GM18870 (cell line): ENCODE measurements at regions not wholly inside any gene's neighbourhood (a gene's known extent, or its start where the extent isn't known, plus 50 kb on each side); places are given as distances from the start of the nearest gene placed in this dataset.

Source experiments
- ATAC-seq: cut with Tn5 transposase; IDR thresholded peaks from one replicate; pipeline ENCODE4 v1.9.1; 2021; ENCODE audit warnings: moderate library complexity; ENCODE audit not compliant: unreplicated experiment

- no peak for ATAC-seq
Measured at GRCh38 chr6:157769776-157770426, 53.1 kb upstream of the SNX9 start.

GRCh38 chr6:157770946-157771345 is 52.1 kb upstream of the SNX9 start:
- ATAC-seq = no peak

DNA sequence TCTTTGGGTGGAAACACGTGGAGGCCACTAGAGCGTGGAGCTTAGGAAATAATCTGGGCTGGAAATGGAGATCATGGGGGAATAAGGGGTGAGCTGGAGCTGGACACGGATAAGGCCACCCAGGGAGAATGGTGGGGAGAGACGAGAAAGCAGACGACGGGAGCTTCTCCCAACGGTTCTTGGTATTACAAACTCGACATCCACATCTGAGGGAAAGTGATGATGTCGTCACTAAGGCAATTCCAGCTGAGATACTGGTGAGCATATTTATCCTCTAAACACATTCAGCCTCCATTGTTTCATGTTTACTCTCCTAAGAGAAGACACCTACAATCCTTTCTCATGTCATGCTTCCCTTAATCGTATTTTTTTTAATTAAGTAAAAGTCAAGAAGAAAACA is 50.2 kb upstream of the SNX9 start:
- ATAC-seq = no peak
